RWPE2 (cell line): ENCODE measurements at regions not wholly inside any gene's neighbourhood (a gene's known extent, or its start where the extent isn't known, plus 50 kb on each side); places are given as distances from the start of the nearest gene placed in this dataset.

Source experiments
- ATAC-seq: fragments of 200-7000 bp; cut with Tn5 transposase; 3 replicates; pipeline ENCODE4 v1.9.1; 2021; ENCODE audit warnings: low read depth
- DNase-seq: peaks from one replicate; pipeline ENCODE4 v3.0.0-alpha.2; 2020; ENCODE audit warnings: low spot score
- H3K27ac ChIP-seq: fragments of 450-650 bp; 2 replicates; pipeline ENCODE4 v1.5.1; 2017; ENCODE audit warnings: mild to moderate bottlenecking; ENCODE audit not compliant: poor library complexity, severe bottlenecking
- H3K27me3 ChIP-seq: fragments of 250-450 bp; sonication (Bioruptor Pico); 2 replicates; pipeline ENCODE4 v1.5.1; 2021; ENCODE audit warnings: mild to moderate bottlenecking, moderate library complexity; ENCODE audit not compliant: insufficient read depth, poor library complexity, severe bottlenecking
- H3K36me3 ChIP-seq: fragments of 250-450 bp; sonication (Bioruptor Pico); 2 replicates; pipeline ENCODE4 v1.5.1; 2020; ENCODE audit warnings: low read depth, mild to moderate bottlenecking, moderate library complexity
- H3K4me1 ChIP-seq: fragments of 250-450 bp; sonication (Bioruptor Pico); 2 replicates; pipeline ENCODE4 v1.5.1; 2021; ENCODE audit warnings: mild to moderate bottlenecking, moderate library complexity; ENCODE audit not compliant: insufficient read depth, poor library complexity, severe bottlenecking
- H3K4me3 ChIP-seq: fragments of 250-450 bp; sonication (Bioruptor Pico); 2 replicates; pipeline ENCODE4 v1.5.1; 2021; ENCODE audit warnings: mild to moderate bottlenecking, moderate library complexity; ENCODE audit not compliant: severe bottlenecking
- H3K9me3 ChIP-seq: fragments of 250-450 bp; sonication (Bioruptor Pico); 2 replicates; pipeline ENCODE4 v1.5.1; 2021; ENCODE audit warnings: mild to moderate bottlenecking, moderate library complexity; ENCODE audit not compliant: severe bottlenecking
- TF ChIP-seq, protein P1 (sequence below): fragments of 450-650 bp; IDR thresholded peaks from one replicate; pipeline ENCODE4 v1.5.1; 2017; ENCODE audit warnings: mild to moderate bottlenecking, moderate library complexity; ENCODE audit not compliant: poor library complexity, severe bottlenecking

DNA sequence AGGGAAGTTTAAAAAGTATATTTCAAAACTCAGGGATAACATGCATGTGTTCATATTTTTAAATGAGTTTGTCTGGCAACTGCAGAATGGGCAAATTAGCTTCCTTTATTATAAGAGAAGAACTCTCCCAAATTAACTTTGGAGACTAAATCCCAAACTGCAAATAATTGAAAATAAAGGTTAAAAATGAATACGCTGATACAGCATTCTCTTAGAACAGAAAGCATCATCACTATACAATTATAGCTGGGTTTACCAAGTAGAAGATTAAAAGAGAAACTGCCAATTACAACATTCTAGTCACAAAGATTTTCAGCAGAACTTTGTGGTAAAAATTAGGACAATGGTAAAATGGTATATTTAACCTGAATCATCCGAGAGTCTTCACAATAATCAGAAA lies 73.3 kb downstream of the OLFM4 start:
- H3K27ac ChIP-seq = no peak overlapping the region
- H3K36me3 ChIP-seq = no peaks in the 10 kb centered on the region
- TF ChIP-seq, protein P1, sequence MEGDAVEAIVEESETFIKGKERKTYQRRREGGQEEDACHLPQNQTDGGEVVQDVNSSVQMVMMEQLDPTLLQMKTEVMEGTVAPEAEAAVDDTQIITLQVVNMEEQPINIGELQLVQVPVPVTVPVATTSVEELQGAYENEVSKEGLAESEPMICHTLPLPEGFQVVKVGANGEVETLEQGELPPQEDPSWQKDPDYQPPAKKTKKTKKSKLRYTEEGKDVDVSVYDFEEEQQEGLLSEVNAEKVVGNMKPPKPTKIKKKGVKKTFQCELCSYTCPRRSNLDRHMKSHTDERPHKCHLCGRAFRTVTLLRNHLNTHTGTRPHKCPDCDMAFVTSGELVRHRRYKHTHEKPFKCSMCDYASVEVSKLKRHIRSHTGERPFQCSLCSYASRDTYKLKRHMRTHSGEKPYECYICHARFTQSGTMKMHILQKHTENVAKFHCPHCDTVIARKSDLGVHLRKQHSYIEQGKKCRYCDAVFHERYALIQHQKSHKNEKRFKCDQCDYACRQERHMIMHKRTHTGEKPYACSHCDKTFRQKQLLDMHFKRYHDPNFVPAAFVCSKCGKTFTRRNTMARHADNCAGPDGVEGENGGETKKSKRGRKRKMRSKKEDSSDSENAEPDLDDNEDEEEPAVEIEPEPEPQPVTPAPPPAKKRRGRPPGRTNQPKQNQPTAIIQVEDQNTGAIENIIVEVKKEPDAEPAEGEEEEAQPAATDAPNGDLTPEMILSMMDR = no peak
- ATAC-seq = no peak
- H3K9me3 ChIP-seq = no peaks in the 10 kb centered on the region
- H3K4me1 ChIP-seq = no peaks in the 10 kb centered on the region
- H3K27me3 ChIP-seq = no peaks in the 10 kb centered on the region
- H3K4me3 ChIP-seq = no peak overlapping the region
- DNase-seq = no peak

DNA sequence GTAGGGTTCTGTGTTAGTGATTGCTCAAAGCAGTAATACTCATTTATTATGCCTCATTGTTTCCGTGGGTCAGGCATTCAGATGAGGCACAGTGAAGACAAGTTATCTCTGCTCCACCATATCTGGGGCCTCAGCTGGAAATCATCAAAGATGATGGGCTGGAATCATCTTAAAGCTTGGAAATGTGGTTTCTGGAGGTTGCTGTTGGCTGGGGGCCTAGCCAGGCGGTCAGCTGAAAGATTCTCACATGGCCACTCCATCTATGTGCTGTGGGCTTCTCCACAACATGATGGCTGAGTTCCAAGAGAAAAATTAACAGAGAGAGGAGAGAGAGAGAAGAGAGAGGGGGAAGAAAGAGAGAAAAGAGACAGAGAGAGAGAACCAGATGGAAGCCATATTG lies 75.5 kb downstream of the OLFM4 start:
- Histone ChIP-seq H3K36me3 (no peaks in the 10 kb centered on the region), H3K27ac (no peak overlapping the region), H3K4me3 (no peak overlapping the region), H3K27me3 (no peaks in the 10 kb centered on the region), H3K4me1 (no peaks in the 10 kb centered on the region), H3K9me3 (no peaks in the 10 kb centered on the region)
- DNase-seq (no peak), ATAC-seq (no peak)
- TF ChIP-seq, protein P1 = no peak

DNA sequence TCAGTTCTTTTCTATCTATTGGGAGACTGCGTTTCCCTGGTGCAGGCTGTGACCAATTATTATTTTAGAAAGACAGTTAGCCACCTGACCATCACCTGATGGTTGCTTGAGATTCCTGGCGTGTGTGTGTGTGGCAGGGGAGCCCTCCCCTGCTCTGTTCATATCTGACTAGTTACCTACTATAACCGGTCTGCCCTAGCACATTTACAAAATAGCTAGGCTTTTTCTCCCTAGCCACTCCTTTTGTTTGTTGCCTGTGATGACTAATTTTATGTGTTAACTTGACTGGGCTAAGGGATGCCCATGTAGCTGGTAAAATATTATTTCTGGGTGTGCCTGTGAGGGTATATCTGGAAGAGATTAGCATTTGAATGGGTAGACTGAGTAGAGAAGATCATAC lies 76.9 kb downstream of the OLFM4 start:
- Histone ChIP-seq H3K4me3 (no peak overlapping the region), H3K36me3 (no peaks in the 10 kb centered on the region), H3K27me3 (no peaks in the 10 kb centered on the region), H3K9me3 (no peaks in the 10 kb centered on the region), H3K4me1 (no peaks in the 10 kb centered on the region), H3K27ac (no peak overlapping the region)
- ATAC-seq (no peak), DNase-seq (no peak)
- TF ChIP-seq, protein P1 = no peak

DNA sequence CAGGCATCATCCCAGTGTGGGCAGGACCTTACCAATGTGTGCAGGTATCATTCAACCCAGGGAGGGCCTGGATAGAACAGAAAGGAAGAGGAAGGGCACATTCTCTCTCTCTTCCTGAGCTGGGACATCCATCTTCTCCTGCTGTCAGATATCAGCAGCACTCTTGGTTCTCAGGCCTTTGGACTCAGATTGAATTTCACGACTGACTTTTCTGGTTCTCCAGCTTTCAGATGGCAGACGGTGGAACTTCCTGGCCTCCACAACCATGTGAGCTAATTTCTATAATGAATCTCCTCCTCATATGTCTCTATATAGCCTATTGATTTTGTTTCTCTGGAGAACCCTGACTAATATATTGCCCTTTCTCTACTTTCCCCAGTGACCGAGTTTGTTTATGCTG lies 77.3 kb downstream of the OLFM4 start:
- H3K9me3 ChIP-seq = no peaks in the 10 kb centered on the region
- no peaks in the 10 kb centered on the region for H3K27me3 ChIP-seq
- DNase-seq (no peak), ATAC-seq (no peak)
- H3K27ac ChIP-seq = no peak overlapping the region
- H3K4me3 ChIP-seq = no peak overlapping the region
- TF ChIP-seq, protein P1 = no peak
- H3K36me3 ChIP-seq = no peaks in the 10 kb centered on the region
- no peaks in the 10 kb centered on the region for H3K4me1 ChIP-seq

DNA sequence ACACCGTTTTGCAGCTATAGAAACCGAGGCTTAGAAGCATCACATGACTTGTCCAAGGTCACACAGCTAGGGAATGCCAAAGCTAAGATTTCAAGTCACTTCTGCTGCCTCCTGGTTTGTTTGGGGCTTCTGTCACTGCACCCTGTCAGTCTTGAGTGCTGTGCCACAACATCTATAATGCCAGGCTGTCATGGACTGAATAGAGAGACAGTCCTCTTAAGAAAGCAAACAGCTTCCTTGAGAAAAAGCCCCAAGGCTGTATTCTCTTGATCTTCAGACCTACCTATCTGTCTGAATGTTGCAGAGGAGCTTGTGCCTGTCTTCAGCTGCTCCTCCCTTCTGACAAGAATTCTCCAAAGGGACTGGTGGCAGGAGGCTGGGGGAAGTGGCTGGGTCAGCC lies 81.6 kb downstream of the OLFM4 start:
- Histone ChIP-seq H3K27ac (no peak overlapping the region), H3K9me3 (no peaks in the 10 kb centered on the region), H3K4me3 (no peak overlapping the region)

More for the DNA sequence above, 81.6 kb downstream of the OLFM4 start:
- TF ChIP-seq, protein P1 = no peak
- Histone ChIP-seq H3K4me1 (no peaks in the 10 kb centered on the region), H3K36me3 (no peaks in the 10 kb centered on the region), H3K27me3 (no peaks in the 10 kb centered on the region)
- DNase-seq (no peak), ATAC-seq (no peak)
